ENCODE measurements at regions not wholly inside any gene's neighbourhood (a gene's known extent, or its start where the extent isn't known, plus 50 kb on each side); places are given as distances from the start of the nearest gene placed in this dataset.

GRCh38 chr6:155530219-155530834 is 74.7 kb upstream of the NOX3 start:
- TF ChIP-seq USF2 (IDR thresholded peaks at IDR 0.05; ENCODE audit: low read depth, low read length) (no peak), CTCF (conservative IDR thresholded peaks at IDR 0.05; ENCODE audit: low read depth, low read length) (peak; percentile 71), RCOR1 (IDR thresholded peaks at IDR 0.05; ENCODE audit: insufficient replicate concordance, low read length) (no peak), BHLHE40 (IDR thresholded peaks at IDR 0.05; ENCODE audit: low read depth, low read length) (no peak), NFE2L2 (IDR thresholded peaks at IDR 0.05; ENCODE audit: low read depth, low read length) (no peak), POLR2A (IDR thresholded peaks at IDR 0.05; ENCODE audit: low read depth, low read length) (no peak), RAD21 (IDR thresholded peaks at IDR 0.05; ENCODE audit: low read length) (peak; percentile 81), FOS (IDR thresholded peaks at IDR 0.05; ENCODE audit: low read depth, low read length) (no peak), MXI1 (IDR thresholded peaks at IDR 0.05; ENCODE audit: borderline replicate concordance, low read depth, low read length) (no peak), CEBPB (IDR thresholded peaks at IDR 0.05; ENCODE audit: low read depth, low read length) (no peak), SMC3 (IDR thresholded peaks at IDR 0.05; ENCODE audit: low read depth, low read length) (peak; percentile 80)
